NCI-H2107 (cell line): ENCODE measurements at regions not wholly inside any gene's neighbourhood (a gene's known extent, or its start where the extent isn't known, plus 50 kb on each side); places are given as distances from the start of the nearest gene placed in this dataset.

Experiments used
- DNase-seq: peaks from one replicate; lab custom pipeline; 2025; lab: John Stamatoyannopoulos, UW

DNA sequence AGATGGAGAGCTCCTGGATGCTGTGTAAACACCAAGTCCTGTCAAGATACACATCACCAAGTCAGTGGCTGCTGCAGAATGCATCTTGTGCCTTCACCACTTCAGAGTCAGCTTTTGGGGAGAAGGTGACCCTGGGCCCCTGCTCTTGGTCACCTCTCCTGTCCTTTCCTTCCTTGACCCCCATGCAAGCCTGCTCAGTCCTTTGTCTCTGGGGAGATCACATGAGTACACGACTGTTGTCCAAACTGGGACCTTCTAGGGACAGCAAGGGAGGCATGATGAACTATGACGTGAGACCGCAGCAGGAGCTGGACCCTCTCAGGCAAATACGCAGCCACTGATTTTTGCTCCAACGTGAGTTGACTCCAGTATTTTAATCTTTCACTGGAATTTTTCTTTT, 706.9 kb upstream of the ID2 start:
- DNase-seq, result no peak

DNA sequence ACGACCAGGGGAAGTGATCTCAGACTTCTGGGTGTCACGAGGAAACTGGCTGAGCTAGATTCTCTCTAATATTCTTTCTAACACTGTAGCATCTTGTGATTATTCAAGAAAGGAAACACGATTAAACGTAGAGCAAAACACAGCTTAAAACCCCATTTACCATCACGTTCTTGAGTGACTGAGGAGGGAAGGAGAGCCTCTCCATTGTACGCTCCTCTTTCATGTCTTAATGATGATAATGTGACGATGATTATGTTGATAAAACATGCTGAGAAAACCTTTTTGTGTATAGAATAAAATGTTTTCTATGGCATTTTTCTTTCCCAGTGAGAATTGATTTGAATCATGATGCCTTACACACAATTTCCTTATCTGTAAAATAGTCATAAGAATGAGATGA, 705.6 kb upstream of the ID2 start:
- no peak for DNase-seq

DNA sequence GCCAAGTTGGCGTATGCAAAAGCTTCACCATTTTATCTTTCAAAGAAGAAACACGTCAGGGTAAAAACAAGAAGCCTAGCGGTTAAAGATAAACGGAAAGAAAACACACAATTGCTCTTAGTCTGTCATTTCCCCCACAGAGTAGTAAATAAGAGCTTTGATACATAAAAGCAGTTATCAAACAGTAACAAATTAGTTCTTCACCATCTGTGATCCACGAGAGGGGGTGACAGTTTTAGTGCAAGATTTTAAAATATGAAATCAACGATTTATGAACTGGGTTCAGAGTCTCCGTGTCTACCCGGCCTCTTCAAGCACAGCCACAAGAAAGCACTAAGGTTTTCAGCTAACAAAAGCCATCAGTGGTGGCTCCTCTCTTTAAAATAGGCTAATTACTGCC, 703.9 kb upstream of the ID2 start:
- DNase-seq, result no peak

DNA sequence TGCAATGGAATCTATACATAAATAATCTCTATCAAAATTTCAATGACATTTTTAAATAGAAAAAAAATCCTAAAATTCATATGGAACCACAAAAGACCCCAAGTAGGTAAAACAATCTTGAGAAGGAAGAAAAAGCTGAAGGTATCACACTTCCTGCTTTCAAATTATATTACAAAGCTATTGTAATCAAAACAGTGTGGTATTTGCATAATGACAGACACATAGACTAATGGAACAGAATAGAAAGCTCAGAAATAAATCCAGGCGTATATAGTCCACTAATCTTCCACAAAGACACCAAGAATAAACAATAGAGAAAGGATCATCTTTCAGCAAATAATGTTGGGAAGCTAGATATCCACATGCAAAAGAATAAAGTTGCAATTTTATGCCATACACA, 699.8 kb upstream of the ID2 start:
- DNase-seq, result no peak

DNA sequence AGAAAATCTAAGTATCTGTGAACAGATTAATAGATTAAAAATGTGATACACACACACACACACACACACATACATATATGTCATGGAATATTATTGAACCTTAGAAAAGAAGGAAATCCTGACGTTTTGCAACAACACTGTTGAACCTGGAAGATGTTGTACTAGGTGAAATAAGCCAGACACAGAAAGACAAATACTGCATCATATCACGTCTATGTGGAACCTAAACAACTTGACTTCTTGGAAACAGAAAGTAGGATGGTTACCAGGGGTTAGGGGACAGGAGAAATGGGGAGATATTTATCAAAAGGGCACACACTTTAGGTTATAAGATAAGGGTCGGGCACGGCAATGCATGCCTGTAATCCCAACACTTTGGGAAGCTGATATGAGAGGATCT, 698.4 kb upstream of the ID2 start:
- no peak for DNase-seq

DNA sequence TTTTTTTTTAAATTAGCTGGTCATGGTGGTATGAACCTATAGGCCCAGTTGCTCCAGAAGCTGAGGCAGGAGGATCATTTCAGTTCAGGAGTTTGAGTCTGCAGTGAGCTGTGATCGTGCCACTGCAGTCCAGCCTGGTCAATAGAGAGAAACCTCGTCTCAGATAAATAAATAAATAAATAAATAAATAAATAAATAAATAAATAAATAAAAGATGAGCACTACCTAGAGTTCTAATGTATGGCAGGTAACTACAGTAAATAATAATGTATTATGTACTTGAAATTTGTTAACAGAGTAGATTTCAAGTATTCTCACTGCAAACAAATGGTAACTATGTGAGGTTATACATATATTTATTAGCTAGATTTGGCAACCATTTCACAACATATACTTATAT, 697.9 kb upstream of the ID2 start:
- DNase-seq, result no peak

DNA sequence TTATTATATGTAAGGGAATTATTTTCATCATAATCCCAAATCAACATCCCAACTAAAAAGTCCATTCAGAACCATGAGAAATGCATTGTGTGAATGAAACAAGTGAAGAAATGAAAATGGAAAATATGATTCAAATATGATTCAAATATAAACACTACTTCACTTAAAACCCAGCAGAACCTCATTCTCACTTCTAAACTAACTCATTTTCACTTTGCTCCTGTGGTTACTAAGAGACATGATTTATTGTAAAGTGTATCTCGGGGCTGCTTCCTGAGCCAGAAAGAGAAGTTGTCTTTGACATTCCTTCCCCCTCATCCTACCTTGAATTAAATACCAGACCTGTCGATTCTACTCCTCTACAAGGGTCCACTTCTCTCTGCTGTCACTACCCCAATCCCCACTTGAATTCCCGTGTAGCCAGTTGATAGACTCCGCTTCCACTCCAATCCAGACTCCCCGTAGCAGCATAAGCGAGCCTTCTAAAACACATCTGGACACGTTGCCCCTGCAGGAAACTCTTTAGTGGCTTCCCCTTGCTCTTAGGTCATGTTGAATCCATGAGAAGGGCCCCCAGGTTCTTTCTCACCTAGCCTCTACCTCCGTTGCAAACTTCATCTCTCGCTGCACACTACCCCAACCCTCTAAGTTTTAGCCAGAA, 697.0 kb upstream of the ID2 start:
- DNase-seq, result no peak

DNA sequence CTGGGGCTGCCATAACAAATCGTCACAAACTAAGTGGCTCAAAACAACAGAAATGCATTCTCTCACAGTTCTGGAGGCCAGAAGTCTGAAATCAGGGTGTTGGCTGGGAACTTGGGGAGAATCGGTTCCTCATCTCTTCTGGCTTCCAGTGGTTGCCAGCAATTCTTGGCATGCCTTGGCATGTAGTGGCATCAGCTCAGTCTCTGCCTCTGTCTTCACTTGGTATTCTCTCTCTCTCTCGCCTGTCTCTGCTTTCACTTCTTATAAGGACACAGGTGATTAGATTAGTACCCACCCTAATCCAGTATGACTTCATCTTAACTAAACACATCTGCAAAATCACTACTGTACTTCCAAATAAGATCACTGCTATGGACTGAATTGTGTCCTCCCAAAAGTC, 695.4 kb upstream of the ID2 start:
- DNase-seq, result no peak

DNA sequence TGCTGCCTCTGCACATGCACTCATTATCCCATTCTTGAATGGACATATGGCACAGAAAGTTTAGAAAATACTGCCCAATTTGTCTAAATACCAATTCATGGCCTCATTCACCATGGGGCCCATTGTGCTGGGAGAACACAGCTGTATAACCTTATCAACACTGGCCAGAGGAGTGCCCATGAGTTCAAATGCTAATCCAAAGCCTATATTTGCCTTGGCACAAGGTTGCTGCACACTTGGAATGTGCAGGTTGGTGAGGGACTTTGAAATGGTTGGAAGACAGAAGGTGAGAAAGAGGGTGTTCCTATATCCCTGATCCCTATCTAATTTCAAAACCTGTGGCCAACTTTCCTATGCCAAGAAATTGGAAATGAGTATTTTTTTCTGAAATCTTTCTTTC, 693.9 kb upstream of the ID2 start:
- no peak for DNase-seq

DNA sequence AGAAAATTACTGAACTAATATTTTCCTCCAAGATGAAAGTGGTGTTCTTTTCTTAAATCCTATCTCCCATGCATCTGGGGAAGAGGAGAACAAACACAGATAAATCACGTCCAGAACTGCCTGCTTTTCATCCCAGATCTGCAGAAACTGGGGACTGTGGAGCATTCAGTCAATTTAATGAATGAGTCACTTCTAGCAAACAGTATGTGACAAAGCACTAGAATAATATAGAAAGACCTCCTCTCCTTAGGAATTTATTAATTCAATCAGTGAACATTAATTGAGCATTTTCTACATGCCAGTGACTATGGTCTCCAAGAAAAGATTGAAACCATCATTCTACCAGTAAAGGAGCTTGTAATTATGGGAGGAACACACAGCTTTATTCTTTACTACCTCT, 693.4 kb upstream of the ID2 start:
- DNase-seq, result no peak

DNA sequence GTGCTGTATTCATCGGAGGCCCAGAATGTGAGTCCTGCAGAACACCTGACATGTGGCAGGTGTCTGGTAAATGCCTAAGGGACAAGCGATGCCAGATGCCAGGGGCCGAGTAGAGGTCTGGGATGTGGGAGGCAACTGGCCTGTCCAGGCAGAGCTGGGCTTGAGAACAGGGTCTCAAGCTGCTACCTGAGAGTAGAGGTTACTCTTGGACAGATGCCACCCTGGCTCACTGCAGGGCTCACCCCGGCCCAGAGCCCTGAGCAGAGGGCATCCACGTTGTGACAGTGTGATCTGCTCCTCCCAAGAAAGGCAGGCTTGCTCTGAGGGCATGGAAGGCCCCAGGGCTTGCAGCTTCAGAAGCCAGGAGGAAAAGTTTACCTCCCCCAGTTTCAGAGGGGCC, 692.0 kb upstream of the ID2 start:
- no peak for DNase-seq

DNA sequence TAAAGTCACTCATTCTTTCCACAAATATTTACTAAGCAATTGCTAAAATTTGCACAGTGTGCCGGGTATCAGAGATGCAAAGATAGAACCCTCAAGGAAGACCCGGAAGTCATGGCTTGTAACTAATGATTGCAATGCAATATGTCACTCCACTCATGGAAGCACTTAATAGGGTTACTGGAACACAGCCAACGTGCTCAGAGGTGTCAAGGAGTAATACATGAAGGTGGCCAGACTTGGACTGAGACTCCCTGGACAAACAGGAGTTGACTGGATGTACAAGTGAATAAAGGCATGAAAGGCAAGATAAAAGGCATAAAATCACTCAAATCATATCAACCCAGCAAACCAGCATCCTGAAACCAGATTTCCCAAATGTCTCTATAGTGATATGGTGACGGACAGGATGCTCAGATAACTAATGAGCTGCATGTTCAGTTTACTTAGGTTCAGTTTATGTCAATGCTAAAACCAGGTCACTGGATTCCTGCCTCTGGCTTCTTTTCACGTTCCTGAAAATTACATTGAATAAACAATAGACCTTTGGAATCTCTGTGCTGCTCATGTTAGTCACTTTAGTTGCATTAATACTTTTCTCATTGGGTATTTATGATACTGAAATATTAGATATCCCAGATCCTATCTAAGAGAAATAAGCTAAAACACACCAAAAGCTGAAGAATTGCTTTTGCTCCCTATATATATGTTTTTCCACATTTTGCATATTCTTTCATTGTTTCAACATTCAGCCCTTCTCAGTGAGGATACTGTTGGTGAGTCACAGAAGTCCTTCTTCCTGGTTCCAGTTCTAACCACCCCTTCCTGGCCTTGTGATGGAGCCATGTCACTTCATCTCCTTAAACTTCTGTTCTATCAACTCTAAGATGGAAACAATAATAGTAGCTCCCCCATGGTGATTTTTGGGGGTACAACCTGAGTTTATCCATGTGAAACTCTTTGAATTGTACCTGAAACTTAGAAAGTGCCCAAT, 688.9 kb upstream of the ID2 start:
- DNase-seq, result no peak

DNA sequence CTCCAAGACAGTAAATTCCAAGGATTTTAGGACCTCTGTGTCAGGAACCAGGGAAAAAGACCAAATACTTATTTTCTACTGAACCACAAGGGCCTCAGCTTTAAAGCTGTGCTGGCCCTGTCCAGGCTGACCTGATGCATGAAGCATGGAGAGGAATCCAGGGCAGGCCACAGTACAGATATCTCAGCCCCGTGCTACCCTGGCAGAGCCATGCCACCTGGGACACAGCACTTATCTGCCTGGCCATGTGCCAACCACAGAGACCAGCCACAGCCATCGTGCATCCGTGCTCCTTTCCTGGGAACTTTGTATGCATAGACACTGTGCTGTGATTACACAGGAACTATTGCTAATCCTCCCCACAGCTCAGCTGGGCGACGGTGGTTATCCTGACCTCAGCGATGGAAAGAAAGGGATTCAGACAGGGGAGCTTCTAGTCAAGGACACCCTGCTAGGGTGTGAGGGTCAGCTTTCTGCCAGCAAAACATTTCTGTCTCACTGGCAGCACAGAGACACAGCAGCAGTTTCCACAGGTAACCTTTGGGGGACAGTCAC, 687.4 kb upstream of the ID2 start:
- DNase-seq, result peak; percentile 32

DNA sequence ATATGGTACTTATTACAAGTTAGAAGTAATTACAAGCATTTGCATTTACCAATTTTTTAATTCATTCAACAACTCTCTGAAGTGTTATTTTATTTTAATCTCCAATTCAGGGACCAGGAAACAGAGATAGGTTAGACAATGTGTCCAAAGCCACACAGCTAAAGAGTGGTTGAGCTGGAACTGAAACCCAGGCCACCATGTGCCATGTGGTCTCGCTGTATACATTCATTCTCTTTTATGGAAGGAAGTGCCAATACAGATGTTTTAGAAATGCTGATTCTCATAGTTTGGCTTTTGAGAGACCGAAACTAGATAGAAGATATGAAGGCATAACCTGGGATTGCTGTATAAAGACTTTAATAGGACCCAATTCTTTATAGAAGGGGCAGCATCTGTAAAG, 684.6 kb upstream of the ID2 start:
- no peak for DNase-seq

DNA sequence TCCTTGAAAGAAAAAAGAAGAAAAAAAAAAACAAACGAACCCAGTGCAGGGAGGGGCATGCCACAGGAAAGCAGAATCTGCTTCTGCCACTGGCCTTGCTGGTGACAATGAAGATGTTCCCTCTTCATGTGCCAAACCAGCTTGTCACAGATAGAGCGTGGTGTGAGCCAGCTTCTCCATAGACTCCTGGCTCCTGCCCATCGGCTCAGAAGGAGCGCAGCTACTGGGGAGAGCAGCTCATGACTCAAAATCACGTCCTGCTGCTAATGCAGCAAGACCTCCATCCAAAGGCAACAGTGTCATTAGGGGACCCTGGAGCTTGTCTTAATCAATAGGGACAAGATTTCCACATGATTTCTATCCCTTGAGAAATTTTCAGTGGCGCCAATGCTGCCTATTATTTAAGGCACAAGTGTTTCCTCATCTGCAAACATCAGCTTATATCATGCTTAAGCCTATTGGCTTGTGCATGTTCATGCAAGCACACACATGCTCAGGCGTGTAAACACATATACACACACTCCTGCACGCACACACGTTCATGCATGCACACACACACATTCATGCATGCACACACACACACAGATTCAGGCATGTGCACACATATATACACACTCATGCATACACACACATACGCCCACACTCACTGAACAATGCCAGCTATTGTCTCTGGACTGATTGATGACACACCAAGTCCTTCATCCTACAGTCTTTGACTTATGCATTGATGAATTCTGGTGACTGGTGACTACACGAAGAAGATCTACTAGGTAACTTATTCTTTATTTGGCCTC, 682.0 kb upstream of the ID2 start:
- DNase-seq, result no peak

DNA sequence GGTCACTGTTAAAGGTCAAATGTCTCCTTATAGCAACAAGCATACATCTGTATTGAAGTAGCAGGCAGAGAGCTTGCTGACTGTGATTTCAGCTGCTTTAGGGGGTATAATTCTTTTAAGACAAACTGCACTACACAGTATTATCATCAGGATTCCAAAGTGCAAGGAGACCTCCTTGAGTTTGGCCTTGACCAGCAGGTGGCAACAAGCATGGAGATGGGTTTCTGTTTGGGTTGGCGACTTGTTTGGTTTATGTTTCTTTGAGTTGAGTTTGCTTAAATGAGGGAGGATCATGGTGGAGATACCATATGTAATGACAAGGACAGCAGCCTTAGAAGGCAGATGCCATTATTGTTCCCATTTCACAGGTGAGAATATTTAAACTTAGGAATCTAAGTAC, 681.0 kb upstream of the ID2 start:
- DNase-seq, result no peak

DNA sequence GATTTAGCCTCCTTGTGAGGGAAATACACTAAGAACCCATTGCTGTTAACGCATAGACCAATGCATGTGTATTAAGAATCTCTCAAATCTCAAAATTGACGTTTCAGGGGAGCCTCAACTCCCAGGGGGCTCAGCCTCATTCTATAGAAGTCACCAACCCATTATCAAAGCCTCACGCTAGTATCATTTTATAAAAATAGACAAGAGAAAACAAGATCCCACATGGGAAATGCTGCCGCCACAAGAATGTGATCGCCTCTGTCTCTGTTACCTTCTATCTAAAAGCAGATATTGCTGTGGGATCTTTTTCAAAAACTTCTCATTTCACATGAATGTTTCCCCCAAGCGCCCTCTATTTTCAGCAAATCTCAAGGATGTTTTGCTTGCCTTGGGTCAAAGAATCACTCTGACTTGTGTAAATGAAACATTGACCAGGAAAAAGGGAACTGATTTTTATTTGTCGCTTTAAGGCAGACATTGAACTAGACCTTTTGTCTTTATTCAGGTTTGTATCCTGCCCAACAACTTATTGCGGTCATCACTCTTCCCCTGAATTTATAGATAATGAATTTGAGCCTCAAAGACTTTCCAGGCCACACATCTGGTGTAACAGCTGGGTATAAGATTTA, 679.0 kb upstream of the ID2 start:
- no peak for DNase-seq

DNA sequence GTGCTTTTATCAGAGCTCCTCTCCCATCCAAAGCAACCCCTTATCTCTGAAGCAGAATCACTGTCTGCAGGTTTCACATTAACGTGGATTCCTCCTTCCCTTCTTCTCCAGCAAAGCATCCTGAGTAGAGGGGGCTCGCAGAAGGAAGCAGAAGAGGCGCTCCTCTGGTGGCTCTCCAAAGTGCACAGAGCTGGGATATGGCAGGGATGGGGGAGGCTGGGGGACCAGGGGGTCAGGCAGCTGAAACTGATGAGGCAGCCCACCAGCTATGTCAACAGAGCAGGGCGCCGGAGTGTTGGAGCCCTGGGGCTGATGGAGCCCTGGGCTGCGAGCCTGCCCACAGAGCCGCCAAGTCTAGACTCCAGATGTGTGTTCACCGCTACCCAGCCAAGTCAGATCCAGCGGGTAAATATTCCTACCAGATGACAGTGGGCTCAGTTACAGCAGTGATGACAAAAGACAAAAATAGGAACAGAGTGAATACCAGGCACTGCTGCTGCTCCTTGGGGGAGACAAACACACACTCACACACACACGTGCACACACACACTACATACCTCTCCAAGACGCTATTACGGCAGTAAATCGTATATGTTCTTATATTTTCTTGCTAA, 678.3 kb upstream of the ID2 start:
- DNase-seq, result no peak

DNA sequence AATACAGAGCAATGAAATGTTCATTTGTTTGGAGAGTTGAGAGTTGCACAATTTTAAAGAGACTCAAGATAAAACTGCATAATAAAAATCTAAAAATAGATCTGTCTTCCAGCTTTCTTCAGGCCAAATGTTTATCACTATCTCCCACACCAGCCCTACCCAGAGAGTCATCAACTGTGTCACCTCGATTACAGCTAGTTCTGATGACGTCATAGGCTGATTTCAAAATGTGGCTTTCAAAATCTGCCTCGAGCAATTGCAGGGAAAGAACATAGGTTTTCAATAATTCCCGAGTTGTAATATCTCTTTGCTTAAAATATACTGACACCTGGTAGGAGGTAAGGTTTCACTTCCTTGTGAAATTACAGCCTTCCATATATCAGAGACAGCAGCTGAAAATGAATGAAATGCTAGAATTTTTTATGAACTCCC, 677.6 kb upstream of the ID2 start:
- no peak for DNase-seq

DNA sequence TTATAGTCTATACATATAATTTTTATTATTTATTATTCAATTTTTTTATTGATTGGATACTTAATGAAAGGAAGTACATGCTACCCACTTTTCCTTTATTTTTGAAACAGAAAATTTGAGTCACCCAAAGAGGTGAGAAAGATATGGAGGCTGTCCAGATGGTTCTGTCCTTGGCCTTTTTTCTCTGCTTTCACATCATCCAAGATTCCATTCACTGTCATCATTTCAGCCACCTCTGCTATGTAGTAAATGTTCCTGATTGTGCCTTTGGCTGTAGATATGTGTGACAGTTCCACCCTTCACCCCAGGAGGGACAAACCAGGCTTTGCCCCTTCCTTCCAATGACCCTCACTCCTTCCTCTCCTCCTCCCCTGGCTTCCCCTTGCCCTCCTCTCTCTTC, 675.7 kb upstream of the ID2 start:
- no peak for DNase-seq

DNA sequence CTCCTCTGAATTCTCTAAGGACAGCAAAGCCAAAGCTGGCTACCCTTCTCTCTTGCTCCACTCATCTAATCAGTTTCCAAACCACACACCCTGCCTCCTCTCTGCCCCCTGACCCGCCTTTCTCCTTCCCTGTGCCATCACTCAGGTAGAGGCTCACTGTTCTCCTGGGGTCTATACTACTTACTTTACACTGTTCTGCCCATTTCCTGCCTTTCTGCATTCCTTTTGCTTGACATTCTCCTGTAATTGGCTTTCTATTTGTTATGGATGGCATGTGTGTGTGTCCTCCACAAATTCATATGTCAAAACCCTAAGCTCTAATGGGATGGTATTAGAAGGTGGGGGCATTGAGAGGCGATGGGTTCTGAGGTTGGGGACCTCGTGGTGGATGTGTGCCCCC, 675.2 kb upstream of the ID2 start:
- no peak for DNase-seq
